Mammary epithelial cell (primary cell): ENCODE measurements at regions not wholly inside any gene's neighbourhood (a gene's known extent, or its start where the extent isn't known, plus 50 kb on each side); places are given as distances from the start of the nearest gene placed in this dataset.
"Not testable (repeated sequence)": the region's sequence is repeated elsewhere in the genome, so short reads cannot be mapped to it uniquely, and the experiment has no call there.

ENCODE experiments used
- CTCF ChIP-seq, 2 donors: IDR thresholded peaks in 1 of 2; conservative IDR thresholded peaks in 1 of 2; 2 replicates each; pipeline ENCODE4 v1.5.1; 2011 to 2012; ENCODE audit warnings: inconsistent platforms in 2 of 2, low read length in 2 of 2, mild to moderate bottlenecking in 2 of 2, control low read depth in 1 of 2, low read depth in 1 of 2; ENCODE audit not compliant: insufficient read depth in 1 of 2; ENCODE audit errors: extremely low read depth in 1 of 2
- EZH2 ChIP-seq: IDR thresholded peaks from 2 replicates; pipeline ENCODE4 v1.6.1; 2012; ENCODE audit warnings: low read length, inconsistent platforms, borderline replicate concordance

GRCh38 chr12:33966219-33966618 is 56.1 kb upstream of the ALG10 start:
- not testable (repeated sequence) for TF ChIP-seq CTCF (conservative IDR thresholded peaks at IDR 0.05 in 1 of 2, IDR thresholded peaks at IDR 0.05 in 1 of 2; ENCODE audit: extremely low read depth in 1 of 2, insufficient read depth in 1 of 2, low read depth in 1 of 2, low read length in 2 of 2); EZH2
